K562 (cell line): ENCODE measurements at regions not wholly inside any gene's neighbourhood (a gene's known extent, or its start where the extent isn't known, plus 50 kb on each side); places are given as distances from the start of the nearest gene placed in this dataset.

Experiments used
- DNMT1 ChIP-seq: fragments of 450-650 bp; IDR thresholded peaks from 2 replicates; pipeline ENCODE4 v1.6.1; 2016; ENCODE audit warnings: antibody characterized with exemption, mild to moderate bottlenecking
- FOXA3 ChIP-seq, 2 experiments: fragments of 450-650 bp in 1 of 2; sonication (generic) in 1 of 2; formaldehyde crosslinking; IDR thresholded peaks in 1 of 2; conservative IDR thresholded peaks in 1 of 2; 2 replicates each; pipeline versions ENCODE4 v1.4.0 to v1.8.0; 2020 to 2022; ENCODE audit warnings: mild to moderate bottlenecking in 2 of 2, missing genetic modification reagents in 1 of 2
- FOXK2 ChIP-seq, 2 experiments: fragments of 450-650 bp; IDR thresholded peaks in 1 of 2; conservative IDR thresholded peaks in 1 of 2; 2 replicates each; pipeline ENCODE4 v1.6.1; 2016; ENCODE audit warnings: low read depth in 2 of 2, mild to moderate bottlenecking in 1 of 2
- KLF13 ChIP-seq: fragments of 450-650 bp; IDR thresholded peaks from 2 replicates; pipeline ENCODE4 v1.6.1; 2016; ENCODE audit warnings: missing genetic modification characterization, low read depth, mild to moderate bottlenecking, missing compliant biosample characterization, moderate library complexity, borderline replicate concordance
- NELFE ChIP-seq: IDR thresholded peaks from 2 replicates; pipeline ENCODE4 v1.6.1; 2011; ENCODE audit warnings: mild to moderate bottlenecking; ENCODE audit not compliant: insufficient read depth, insufficient read length
- SP1 ChIP-seq: sonication (generic); formaldehyde crosslinking; IDR thresholded peaks from 2 replicates; pipeline ENCODE4 v1.8.1; 2022; ENCODE audit warnings: mild to moderate bottlenecking, missing genetic modification reagents
- TSC22D4 ChIP-seq: fragments of 450-650 bp; IDR thresholded peaks from 2 replicates; pipeline ENCODE4 v1.6.1; 2016; ENCODE audit warnings: missing genetic modification characterization, missing biosample characterization, control low read depth
- ZNF780A ChIP-seq: fragments of 250-450 bp; sonication (Bioruptor Pico); IDR thresholded peaks from 2 replicates; pipeline ENCODE4 v1.5.0; 2021; ENCODE audit warnings: mild to moderate bottlenecking
- TF ChIP-seq, protein P1 (sequence below): sonication (generic); formaldehyde crosslinking; IDR thresholded peaks from 2 replicates; pipeline ENCODE4 v1.8.0; 2022; ENCODE audit warnings: mild to moderate bottlenecking, missing genetic modification reagents
- TF ChIP-seq, protein P2 (sequence below): fragments of 450-650 bp; formaldehyde crosslinking; conservative IDR thresholded peaks from 2 replicates; pipeline ENCODE4 v1.4.0; 2022; ENCODE audit warnings: mild to moderate bottlenecking, missing genetic modification characterization

GRCh38 chr20:58160451-58161061 is 67.9 kb downstream of the ANKRD60 start (continued):
- no peak for TF ChIP-seq FOXK2 (conservative IDR thresholded peaks at IDR 0.05 in 1 of 2, IDR thresholded peaks at IDR 0.05 in 1 of 2; ENCODE audit: low read depth in 2 of 2)
- TF ChIP-seq DNMT1: no peak
- TF ChIP-seq, protein P1, sequence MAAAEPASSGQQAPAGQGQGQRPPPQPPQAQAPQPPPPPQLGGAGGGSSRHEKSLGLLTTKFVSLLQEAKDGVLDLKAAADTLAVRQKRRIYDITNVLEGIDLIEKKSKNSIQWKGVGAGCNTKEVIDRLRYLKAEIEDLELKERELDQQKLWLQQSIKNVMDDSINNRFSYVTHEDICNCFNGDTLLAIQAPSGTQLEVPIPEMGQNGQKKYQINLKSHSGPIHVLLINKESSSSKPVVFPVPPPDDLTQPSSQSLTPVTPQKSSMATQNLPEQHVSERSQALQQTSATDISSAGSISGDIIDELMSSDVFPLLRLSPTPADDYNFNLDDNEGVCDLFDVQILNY: no peak
- no peak for TF ChIP-seq NELFE
- TF ChIP-seq TSC22D4 (tag): no peak
- no peak for TF ChIP-seq SP1 (CRISPR knock-in tag)
- TF ChIP-seq ZNF780A: no peak
- TF ChIP-seq FOXA3 (CRISPR knock-in tag; conservative IDR thresholded peaks at IDR 0.05 in 1 of 2, IDR thresholded peaks at IDR 0.05 in 1 of 2): no peak
- TF ChIP-seq, protein P2, sequence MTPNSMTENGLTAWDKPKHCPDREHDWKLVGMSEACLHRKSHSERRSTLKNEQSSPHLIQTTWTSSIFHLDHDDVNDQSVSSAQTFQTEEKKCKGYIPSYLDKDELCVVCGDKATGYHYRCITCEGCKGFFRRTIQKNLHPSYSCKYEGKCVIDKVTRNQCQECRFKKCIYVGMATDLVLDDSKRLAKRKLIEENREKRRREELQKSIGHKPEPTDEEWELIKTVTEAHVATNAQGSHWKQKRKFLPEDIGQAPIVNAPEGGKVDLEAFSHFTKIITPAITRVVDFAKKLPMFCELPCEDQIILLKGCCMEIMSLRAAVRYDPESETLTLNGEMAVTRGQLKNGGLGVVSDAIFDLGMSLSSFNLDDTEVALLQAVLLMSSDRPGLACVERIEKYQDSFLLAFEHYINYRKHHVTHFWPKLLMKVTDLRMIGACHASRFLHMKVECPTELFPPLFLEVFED (CRISPR knock-in tag): no peak
- no peak for TF ChIP-seq KLF13 (tag)
